SIG-M5 treated with dmso at 0.1 percent for 504 hours (cell line): ENCODE measurements at regions not wholly inside any gene's neighbourhood (a gene's known extent, or its start where the extent isn't known, plus 50 kb on each side); places are given as distances from the start of the nearest gene placed in this dataset.

Source experiments
- DNase-seq: peaks from one replicate; lab custom pipeline; 2025; ENCODE audit not compliant: unreplicated experiment; lab: John Stamatoyannopoulos, UW

DNA sequence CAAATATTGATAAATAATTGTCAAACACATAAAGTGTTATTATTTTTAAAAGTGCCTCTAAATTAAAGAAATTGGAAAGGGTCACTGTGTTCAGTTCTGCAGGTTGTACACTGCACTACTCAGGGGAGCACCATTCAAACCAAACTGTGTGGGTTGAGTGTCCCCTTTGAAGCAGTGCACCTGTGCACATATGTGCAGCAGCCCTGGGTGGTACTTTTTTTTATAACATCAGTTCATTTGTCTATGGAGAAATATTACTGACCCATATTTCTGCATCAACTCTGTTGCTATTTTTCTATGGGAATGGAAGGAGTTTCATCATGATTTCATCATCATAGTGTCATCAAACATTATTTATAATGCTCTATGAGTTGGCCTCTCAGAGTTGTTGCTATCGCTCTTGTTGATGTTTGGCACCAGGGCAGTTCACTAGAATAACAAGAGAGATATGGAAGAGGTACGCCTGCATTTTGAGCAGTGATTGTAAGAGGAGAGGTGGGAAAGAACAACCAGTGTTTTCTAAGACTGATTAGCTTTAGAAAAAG lies 457.6 kb downstream of the TFAP2A start:
- no peak for DNase-seq

DNA sequence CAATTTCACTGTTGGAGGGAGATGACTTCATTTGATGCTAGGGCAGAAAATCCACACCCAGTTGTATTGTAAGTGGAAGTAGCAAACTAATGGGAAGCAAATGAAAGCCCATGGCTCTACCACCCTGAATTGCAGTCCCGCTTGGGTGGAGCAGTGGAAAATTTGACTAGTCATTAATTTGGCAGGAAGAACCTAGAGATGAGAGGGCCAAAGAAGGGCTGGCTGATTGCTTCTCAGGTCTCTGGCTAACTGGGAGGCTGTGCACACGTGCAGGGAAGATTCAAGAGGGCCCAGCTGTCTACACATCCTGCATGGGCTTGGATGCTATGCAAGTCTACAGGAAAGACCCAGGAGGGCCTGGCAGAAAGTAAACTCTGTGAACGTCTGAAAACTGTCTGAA lies 466.2 kb downstream of the TFAP2A start:
- DNase-seq: no peak

DNA sequence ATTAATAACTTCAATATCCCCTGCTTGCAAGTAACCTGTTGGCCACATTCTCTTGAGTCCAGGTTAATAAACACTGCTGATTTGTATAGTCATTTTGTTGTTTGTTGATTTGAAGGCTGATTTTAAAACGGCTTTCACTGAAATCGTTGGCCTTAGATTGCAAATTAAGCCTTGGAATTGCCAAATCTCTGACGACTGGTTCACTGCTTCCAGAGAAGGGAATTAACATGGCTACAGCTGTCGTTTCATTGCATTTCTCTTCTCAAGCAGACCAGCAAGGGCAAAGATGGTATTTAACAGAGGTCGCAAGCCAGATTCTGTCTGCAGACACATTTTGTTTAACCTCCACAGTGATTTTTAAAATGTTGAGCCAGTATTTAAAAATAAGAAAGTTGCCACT lies 470.9 kb downstream of the TFAP2A start:
- DNase-seq: no peak

DNA sequence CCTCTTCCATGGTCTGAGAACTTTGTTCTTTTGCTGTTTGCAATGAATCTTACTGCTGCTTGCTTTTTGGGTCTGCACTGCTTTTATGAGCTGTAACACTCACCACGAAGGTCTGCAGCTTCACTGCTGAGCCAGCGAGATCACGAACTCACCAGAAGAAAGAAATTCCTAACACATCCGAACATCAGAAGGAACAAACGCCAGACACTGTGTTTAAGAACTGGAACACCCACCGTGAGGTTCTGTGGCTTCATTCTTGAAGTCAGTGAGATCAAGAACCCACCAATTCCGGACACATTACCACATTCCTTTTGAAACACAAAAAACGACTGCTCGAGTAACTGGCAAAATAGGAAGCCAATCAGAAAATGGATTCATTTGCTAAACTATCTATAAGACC lies 471.8 kb downstream of the TFAP2A start:
- DNase-seq: no peak

DNA sequence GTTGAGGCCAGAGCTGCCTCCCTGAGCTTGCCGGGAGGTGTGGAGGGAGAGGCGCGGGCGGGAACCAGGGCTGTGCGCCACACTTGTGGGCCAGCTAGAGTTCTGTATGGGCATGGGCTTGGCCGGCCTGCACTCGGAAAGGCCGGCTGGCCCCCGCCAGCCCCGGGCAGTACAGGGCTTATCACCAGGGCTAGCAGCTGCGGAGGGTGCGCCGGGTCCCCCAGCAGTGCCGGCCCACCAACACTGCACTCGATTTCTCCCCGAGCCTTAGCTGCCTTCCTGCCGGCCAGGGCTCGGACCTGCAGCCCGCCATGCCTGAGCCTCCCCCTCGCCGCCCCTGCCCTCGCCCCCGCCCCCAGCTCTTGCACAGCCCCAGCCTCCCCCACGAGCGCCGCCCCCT lies 472.7 kb downstream of the TFAP2A start:
- DNase-seq: no peak

DNA sequence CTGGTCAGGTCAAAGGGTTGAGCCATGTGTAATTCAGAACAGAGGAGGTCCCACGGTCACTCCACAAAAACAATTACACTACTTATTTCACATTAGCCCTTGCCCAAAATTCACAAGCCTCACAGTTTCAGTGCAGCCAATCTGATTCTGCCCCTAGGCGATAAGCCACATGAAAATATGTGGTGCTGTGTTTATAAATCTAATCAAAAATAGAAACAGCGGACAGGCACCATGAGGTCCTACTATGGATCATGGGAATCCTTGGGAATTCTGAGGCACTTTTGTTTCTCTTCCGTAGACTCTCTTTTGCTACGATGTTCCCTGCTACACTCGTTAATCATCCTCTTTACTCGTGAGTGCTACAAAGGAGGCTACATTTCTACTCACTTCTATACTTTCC lies 476.1 kb downstream of the TFAP2A start:
- DNase-seq: no peak

DNA sequence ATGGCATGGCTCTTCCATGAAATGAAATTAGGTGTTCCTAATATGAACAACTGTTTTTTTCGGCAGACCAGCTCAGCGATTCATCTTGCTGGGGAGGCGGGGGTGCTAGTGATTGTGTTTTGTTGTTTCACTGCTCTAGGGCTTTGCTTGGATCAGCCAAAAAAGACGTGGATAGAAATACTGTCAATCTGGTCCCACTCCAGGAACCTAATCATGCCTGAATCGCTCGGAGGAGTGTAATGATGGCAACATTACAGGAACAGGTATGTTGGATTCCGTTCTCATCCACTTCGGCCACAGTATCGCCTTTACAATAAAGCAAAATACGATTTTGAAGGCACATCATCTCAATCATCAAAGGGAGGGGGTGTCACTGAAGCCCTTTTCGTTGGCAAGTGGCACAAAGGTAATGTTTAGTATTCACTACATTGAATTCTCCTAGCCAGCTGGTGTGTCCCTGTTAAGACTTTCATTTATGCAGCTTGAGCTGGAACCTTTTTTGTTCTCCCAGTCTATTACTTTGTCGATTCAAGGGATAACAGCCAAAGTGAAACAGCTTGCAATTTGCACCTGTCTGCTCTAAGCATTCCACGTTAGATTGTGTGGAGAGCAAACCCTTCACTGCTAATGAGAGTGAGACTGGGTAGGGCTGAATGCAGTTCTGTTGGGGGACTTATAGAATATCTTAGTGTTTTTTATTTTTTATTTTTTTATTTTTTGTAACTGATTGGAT lies 477.7 kb downstream of the TFAP2A start:
- DNase-seq: no peak

DNA sequence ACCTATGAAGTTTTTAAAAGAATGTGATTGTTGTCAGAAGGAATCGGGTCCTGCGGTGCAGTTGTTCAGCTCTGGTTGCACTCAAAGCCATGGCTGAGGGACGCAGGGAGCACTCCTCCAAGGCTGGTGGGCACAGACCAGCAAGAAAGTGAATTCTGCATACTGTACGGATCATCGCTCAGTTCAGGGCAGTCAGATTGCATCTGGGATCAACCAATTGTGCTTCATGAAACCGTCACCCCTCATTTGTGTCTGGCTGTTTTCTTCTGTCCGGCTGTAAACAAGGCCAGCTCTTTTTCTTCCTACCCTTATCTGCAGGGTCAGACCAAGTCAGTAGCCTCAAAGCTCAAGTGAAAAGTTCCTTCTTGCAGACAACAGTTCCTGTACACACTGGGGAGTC lies 478.3 kb downstream of the TFAP2A start:
- no peak for DNase-seq

DNA sequence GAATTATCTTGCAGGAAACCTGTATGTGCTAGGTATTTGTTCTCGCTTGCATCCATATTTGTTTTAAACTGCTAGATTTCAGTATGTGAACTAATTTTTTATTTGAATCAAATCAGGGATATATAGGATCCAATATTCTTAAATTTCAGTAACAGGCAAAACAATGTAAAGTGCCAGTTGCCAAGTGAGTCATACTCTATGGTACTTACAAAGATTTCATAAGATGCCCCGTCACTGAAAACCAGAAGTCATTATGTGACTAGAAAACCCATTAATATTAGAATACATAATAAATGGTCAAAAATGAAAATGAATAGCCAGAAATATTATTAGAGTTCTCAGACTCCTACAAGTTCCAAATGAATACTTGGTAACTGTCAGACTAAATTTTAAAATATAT lies 481.2 kb downstream of the TFAP2A start:
- DNase-seq: no peak

DNA sequence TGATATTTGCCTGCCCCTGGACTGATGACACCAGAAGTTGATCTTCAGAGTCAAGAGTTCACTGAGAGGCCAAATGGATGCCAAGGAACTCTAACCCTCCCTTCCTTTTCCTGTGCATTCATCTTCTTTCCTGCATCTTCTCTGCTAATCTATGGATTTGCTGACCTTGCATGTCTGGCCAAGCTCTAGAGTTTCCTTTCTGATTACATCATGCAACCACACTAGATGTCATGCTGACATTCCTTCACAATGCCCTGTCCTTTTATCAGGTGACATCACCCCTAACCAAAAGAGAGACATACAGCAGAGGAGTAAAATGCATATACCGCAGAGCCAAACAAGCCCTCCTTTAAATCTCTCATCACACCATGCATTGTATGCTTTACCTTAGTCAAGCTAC lies 487.6 kb downstream of the TFAP2A start:
- no peak for DNase-seq

DNA sequence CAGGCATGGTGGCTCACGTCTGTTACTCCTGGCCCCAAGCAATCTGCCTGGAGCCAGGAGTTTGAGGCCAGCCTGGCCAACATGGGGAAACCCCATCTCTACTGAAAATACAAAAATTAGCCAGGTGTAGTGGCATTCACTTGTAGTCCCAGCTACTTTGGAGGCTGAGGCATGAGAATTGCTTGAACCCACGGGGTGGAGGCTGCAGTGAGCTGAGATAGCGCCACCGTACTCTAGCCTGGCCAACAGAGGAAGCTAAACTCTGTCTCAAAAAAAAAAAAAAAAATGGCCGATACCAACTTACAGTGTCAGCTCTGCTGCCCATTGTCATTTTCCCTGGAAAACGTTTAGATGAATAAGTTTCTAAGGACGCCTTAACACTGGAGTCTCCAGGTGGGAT lies 489.9 kb downstream of the TFAP2A start:
- no peak for DNase-seq

DNA sequence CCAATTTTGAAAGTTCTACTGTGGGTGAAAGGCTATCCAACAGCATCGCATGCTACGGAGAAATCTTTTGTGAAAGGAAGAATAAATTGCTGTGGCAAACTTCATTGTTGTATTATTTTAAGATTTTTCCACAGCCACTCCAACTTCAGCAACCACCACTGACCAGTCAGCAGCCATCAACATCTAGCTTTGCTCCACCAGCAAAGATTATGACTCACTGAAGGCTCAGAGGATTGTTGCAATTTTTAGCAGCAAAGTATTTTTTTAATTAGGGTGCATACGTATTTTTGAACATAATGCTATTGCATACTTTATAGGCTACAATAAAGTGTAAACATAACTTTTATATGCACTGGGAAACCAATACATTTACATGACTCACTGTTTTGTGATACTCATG lies 493.5 kb downstream of the TFAP2A start:
- no peak for DNase-seq

DNA sequence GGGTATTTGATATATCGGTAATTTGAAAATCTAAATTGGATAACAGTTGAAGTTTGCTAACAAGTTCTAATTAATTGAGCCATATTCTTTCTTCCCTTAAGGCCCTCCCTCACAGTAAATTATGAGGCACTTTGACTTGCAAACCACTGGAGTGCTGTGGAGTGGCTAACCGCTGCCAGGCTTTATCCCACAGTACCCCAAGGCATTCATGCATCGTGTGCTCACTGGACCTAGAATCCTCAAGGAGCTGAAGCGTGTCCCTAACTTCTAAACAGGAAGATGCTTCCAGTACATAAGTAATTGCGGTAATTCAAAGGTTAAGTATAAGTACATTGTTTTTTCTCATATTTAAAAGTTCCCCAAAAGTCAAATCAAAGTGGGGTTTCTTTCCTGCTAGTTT lies 499.9 kb downstream of the TFAP2A start:
- no peak for DNase-seq

DNA sequence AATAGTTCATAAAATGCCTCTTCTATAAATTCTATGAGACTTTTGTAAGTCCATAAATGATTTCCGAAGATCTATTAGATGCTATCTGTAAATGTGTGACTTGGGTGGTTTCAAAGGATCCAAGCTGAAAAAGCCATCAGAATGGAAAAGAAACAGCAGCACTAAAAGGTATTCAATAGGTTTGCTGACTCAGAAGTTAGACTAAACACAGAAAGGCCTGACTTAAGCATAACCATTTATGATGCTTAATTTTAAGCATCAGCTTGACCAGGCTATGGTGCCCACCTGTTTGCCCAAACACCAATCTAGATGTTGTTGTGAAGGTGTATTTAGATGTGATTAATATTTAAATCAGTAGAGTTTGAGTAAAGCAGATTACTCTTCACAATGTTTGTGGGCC lies 513.5 kb downstream of the TFAP2A start:
- DNase-seq: no peak

DNA sequence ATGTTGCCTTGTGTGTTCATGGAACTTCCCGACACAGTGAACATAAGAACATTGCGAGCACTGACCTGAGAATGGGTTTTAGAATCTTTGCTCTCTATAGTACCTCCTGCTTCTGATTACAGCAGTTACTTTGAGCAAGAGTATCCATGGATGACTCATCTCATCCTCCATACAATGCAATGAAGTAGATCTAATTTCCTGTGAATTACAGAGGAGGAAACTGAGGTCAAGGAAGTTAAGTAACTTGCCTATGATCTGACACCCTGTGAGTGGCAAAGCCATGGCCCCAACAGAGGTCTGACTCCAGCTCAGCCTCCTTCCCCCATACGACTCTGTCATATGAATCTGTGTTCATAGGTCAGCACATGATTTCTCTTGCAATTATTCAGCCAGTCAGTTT lies 518.1 kb downstream of the TFAP2A start:
- DNase-seq: no peak

DNA sequence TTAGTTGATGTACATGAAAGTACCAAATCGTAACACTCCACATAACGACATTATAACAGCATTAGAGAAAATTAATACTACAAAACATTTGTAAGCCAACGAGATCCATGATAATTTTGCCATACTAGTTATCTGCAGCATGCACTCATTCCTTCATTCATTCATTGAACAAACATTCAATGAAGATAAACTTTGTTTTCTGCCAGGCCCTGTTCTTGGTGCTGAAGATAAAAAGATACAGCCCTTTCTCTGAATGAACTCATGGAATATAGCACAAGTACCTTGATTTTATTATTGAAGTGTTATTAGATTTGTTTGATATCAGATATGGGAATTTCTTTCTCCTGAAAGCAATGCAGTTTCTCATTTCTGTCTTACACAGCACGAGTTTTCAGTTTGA lies 524.0 kb downstream of the TFAP2A start:
- no peak for DNase-seq

DNA sequence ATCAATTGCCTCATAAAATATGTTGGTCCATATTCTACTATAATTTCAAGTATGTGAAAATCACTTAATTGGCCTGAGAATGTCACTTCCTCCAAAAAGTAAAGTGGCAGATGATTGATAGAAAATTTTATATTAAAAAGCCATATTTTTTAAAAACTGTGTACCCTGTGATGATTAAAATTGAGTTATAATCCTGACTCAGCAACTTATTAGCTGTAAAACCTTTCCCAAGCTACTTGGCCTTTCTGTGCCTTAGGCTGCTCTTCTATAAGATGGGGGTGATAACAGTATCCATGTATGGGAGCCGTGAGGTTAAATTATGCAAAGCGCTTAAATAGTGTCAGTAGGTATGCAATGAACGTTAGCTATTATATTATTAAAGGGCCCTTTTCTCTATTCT lies 524.4 kb downstream of the TFAP2A start:
- DNase-seq: no peak

DNA sequence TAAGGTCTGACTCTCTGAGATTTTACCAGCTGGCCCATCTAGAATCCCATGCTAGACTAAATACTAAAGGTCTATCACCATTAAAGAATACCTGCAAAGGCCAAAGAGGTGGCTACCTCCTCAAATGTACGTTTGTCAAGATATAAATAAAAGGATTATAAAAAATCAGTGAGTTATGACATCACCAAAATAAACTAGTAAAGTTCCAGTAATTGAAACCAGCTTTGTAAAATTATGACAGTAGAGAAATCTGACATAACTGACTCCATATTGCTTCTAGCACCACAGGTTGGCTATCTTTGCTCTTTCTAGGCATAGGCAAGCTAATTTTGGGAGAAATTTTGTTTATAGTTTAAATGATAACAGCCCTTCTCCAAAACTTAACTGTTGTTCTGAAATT lies 536.3 kb downstream of the TFAP2A start:
- no peak for DNase-seq

DNA sequence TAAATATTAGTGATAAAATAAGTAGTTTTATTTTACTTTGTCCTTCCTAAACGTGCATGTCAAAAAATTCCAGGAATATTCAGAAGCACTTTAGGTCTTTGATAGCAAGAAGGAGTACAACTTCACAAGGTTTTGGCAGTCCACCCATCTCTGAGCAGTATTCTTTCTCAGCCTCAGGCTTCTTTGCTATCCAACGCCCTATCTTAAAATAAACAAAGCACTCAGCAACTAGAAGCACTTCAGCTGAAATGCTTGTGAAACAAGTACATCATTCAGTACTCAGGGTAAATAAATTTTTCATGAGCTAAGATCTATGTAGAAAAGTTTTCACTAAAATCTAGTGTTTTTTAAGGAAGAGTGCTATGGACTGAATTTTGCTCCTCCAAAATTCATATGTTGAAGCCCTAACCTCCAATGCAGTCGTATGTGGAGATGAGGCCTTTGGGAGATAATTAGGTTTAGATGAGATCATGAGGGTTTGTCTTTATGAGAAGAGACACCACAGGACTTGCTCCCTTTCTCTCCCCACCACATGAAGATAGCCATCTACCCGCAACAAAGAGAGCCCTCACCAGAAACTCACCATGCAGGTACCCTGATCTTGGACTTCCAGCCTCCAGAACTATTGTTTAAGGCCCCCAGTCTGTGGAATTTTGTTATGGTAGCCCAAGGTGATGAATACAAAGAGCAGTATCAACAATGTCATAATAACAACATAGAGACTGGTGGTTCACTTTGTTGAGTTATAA lies 539.1 kb downstream of the TFAP2A start:
- DNase-seq: no peak

DNA sequence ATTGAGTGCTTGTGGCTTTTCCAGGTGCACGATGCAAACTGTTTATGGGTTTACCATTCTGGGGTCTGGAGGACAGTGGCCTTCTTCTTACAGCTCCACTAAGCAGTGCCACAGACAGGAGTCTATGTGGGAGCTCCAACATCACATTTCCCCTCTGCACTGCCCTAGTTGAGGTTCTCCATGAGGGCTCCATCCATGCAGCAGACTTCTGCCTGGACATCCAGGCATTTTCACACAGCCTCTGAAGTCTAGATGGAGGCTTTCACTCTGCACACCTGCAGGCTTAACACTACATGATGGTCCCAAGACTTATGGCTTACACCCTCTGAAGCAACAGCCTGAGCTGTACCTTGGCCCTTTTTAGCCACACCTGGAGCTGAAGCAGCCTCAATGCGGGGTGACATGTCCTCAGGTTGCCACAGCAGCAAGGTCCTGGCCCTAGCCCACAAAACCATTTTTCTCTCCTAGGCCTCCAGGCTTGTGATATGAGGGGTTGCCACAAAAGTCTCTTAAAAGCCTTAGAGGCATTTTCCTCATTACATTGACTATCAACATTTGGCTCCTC lies 552.2 kb downstream of the TFAP2A start:
- no peak for DNase-seq

DNA sequence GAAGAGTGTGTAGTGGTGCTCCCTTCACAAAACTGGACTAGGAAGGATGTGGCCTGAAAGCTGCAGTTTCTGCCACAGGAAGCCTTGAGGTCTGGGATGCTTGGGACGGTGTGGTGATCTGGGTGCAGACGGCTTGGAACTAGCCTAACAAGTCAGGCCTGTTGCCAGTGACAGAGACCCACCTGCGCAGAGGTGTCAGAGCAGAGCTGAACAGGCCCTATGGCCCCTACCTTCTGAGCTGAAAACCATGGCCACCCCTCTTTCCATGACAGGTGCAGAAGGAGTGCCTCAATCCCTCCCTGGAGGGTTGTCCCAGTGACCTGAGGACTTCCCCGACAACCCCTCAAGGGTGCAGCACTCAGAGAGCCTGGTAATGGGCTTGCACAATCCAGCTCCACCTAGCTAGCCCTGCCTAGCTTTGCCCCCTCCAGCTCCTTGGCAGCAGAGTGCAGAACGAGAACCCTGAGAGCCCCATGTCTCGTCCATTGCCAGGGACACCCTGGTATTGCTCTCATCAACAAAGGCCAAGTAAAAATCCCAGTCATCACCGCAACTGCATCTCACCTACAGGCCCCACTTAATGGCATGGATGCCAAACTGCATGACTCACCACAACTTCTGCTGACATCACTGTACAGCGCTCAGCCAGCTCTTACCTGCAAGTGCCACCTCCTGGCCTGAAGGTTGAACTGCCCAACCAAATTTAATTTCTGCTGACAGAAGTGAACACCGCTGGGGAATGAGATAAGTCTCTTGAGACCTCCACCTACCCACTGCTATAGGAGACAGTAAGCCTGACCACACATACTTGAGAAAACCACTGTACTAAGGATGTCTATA lies 563.1 kb downstream of the TFAP2A start:
- DNase-seq: no peak
